HEK293 (cell line): ENCODE measurements at regions not wholly inside any gene's neighbourhood (a gene's known extent, or its start where the extent isn't known, plus 50 kb on each side); places are given as distances from the start of the nearest gene placed in this dataset.

Source experiments
- CTCF ChIA-PET: fragments of 350-600 bp; formaldehyde crosslinking; extraction: SDS; loops from one replicate; lab custom pipeline; 2021; ENCODE audit warnings: antibody characterized with exemption; lab: Yijun Ruan, JAX
- POLR2A ChIA-PET: fragments of 300-600 bp; formaldehyde crosslinking; extraction: SDS; loops from one replicate; lab custom pipeline; 2020; ENCODE audit warnings: antibody characterized with exemption, inconsistent platforms; lab: Yijun Ruan, JAX
- H3K27ac ChIP-seq: fragments of 200-500 bp; sonication (Bioruptor generic); 2 replicates; pipeline ENCODE4 v1.5.1; 2014; ENCODE audit warnings: low read depth, low read length, control low read depth, inconsistent platforms; ENCODE audit errors: extremely low read depth
- H3K36me3 ChIP-seq, 2 experiments: fragments of 200-500 bp in 1 of 2; sonication (Bioruptor generic) in 1 of 2; 1 replicate in 1 of 2; 2 replicates in 1 of 2; pipeline ENCODE4 v1.5.1; 2014 to 2017; ENCODE audit warnings: inconsistent platforms in 2 of 2, low read length in 2 of 2; ENCODE audit not compliant: control insufficient read depth in 2 of 2, insufficient read depth in 1 of 2
- H3K4me1 ChIP-seq: fragments of 200-500 bp; sonication (Bioruptor generic); 2 replicates; pipeline ENCODE4 v1.5.1; 2014; ENCODE audit warnings: mild to moderate bottlenecking, low read length, inconsistent platforms; ENCODE audit not compliant: control insufficient read depth, insufficient read depth
- H3K4me3 ChIP-seq: 2 replicates; pipeline ENCODE4 v1.5.1; 2011; ENCODE audit warnings: low read depth, mild to moderate bottlenecking, control low read depth, low read length, moderate library complexity
- H3K9me3 ChIP-seq: fragments of 200-500 bp; sonication (Bioruptor generic); 2 replicates; pipeline ENCODE4 v1.5.1; 2014; ENCODE audit warnings: low read depth, low read length, inconsistent platforms; ENCODE audit not compliant: control insufficient read depth, insufficient read depth
- EGR2 ChIP-seq: fragments of 450-650 bp; formaldehyde crosslinking; IDR thresholded peaks from 2 replicates; pipeline ENCODE4 v1.5.1; 2016; ENCODE audit warnings: low read depth, missing biosample characterization, missing genetic modification characterization
- HOXA7 ChIP-seq: sonication (generic); formaldehyde crosslinking; IDR thresholded peaks from 2 replicates; pipeline ENCODE4 v1.8.1; 2022; ENCODE audit warnings: missing genetic modification reagents, borderline replicate concordance
- KLF10 ChIP-seq: fragments of 450-650 bp; IDR thresholded peaks from 2 replicates; pipeline ENCODE4 v1.5.1; 2018; ENCODE audit warnings: missing biosample characterization, mild to moderate bottlenecking, missing genetic modification characterization
- OSR2 ChIP-seq: fragments of 450-650 bp; formaldehyde crosslinking; IDR thresholded peaks from 2 replicates; pipeline ENCODE4 v1.5.1; 2016; ENCODE audit warnings: missing biosample characterization, missing genetic modification characterization
- SP2 ChIP-seq: fragments of 450-650 bp; formaldehyde crosslinking; IDR thresholded peaks from 2 replicates; pipeline ENCODE4 v1.5.1; 2016; ENCODE audit warnings: missing biosample characterization, missing genetic modification characterization
- WT1 ChIP-seq: fragments of 450-650 bp; formaldehyde crosslinking; IDR thresholded peaks from 2 replicates; pipeline ENCODE4 v1.5.1; 2016; ENCODE audit warnings: missing biosample characterization, missing genetic modification characterization
- ZEB2 ChIP-seq: fragments of 450-650 bp; formaldehyde crosslinking; IDR thresholded peaks from 2 replicates; pipeline ENCODE4 v1.5.1; 2016; ENCODE audit warnings: missing biosample characterization, missing genetic modification characterization
- ZNF10 ChIP-seq: fragments of 450-650 bp; formaldehyde crosslinking; IDR thresholded peaks from 2 replicates; pipeline ENCODE4 v1.5.1; 2017; ENCODE audit warnings: missing biosample characterization, missing genetic modification characterization
- ZNF157 ChIP-seq: fragments of 450-650 bp; formaldehyde crosslinking; IDR thresholded peaks from 2 replicates; pipeline ENCODE4 v1.5.1; 2016; ENCODE audit warnings: missing biosample characterization, missing genetic modification characterization
- ZNF248 ChIP-seq: fragments of 450-650 bp; formaldehyde crosslinking; IDR thresholded peaks from 2 replicates; pipeline ENCODE4 v1.5.1; 2017; ENCODE audit warnings: missing biosample characterization, missing genetic modification characterization
- ZNF341 ChIP-seq: fragments of 450-650 bp; formaldehyde crosslinking; IDR thresholded peaks from 2 replicates; pipeline ENCODE4; 2016; ENCODE audit warnings: low read depth, missing biosample characterization, missing genetic modification characterization
- ZNF423 ChIP-seq: fragments of 450-650 bp; formaldehyde crosslinking; IDR thresholded peaks from 2 replicates; pipeline ENCODE4 v1.5.1; 2016; ENCODE audit warnings: missing biosample characterization, missing genetic modification characterization
- ZNF433 ChIP-seq: fragments of 450-650 bp; formaldehyde crosslinking; IDR thresholded peaks from 2 replicates; pipeline ENCODE4 v1.5.1; 2016; ENCODE audit warnings: missing biosample characterization, missing genetic modification characterization, low read depth
- ZNF768 ChIP-seq: fragments of 450-650 bp; formaldehyde crosslinking; IDR thresholded peaks from 2 replicates; pipeline ENCODE4 v1.5.1; 2018; ENCODE audit warnings: missing biosample characterization, mild to moderate bottlenecking, missing genetic modification characterization
- ZNF777 ChIP-seq: fragments of 450-650 bp; formaldehyde crosslinking; IDR thresholded peaks from 2 replicates; pipeline ENCODE4 v1.5.1; 2017; ENCODE audit warnings: missing biosample characterization, missing genetic modification characterization, borderline replicate concordance
- ZSCAN23 ChIP-seq: fragments of 450-650 bp; formaldehyde crosslinking; IDR thresholded peaks from 2 replicates; pipeline ENCODE4 v1.5.1; 2016; ENCODE audit warnings: missing biosample characterization, missing genetic modification characterization
- ZSCAN30 ChIP-seq: fragments of 450-650 bp; IDR thresholded peaks from 2 replicates; pipeline ENCODE4 v1.5.1; 2018; ENCODE audit warnings: missing biosample characterization, mild to moderate bottlenecking, missing genetic modification characterization, moderate library complexity
- ZXDB ChIP-seq: fragments of 450-650 bp; formaldehyde crosslinking; IDR thresholded peaks from 2 replicates; pipeline ENCODE4 v1.5.1; 2016; ENCODE audit warnings: missing biosample characterization, missing genetic modification characterization
- TF ChIP-seq, protein P1 (sequence below): fragments of 450-650 bp; formaldehyde crosslinking; IDR thresholded peaks from 2 replicates; pipeline ENCODE4; 2016; ENCODE audit warnings: missing biosample characterization, missing genetic modification characterization
- TF ChIP-seq, protein P2 (sequence below): fragments of 450-650 bp; formaldehyde crosslinking; IDR thresholded peaks from 2 replicates; pipeline ENCODE4 v1.5.1; 2016; ENCODE audit warnings: missing biosample characterization, missing genetic modification characterization
- TF ChIP-seq, protein P3 (sequence below): fragments of 450-650 bp; formaldehyde crosslinking; IDR thresholded peaks from 2 replicates; pipeline ENCODE4 v1.5.1; 2016; ENCODE audit warnings: missing biosample characterization, missing genetic modification characterization, borderline replicate concordance

DNA sequence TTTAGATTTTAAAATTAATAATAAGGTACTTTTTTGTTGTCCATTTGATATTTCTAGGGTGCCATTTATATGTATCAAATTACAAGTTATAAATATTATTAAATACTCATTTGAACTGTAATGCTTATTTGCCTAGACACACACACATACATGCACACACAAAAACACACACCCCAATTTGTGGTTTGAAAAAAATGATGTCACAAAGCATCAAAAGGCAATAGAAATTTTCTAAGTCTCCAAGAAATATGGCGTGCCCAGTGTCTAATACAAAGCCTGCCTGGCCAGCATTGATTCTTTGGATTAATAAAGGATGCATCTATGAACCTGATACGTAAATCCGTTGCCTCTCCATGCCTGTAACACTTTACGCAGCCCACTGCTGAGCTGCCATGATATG lies 252.8 kb upstream of the BLID start:
- Histone ChIP-seq H3K4me1 (no peaks in the 10 kb centered on the region), H3K27ac (no peak overlapping the region), H3K9me3 (no peaks in the 10 kb centered on the region), H3K36me3 (no peaks in the 10 kb centered on the region), H3K4me3 (no peak overlapping the region)
- ChIA-PET POLR2A (no interaction called here), CTCF (interaction anchor here (0.7 kb wide), 1 partner anchor 74 kb away, joined by 4 read pairs; no protein-coding TSS in a partner anchor)
- TF ChIP-seq EGR2 (no peak), ZXDB (tag by site-specific recombination) (no peak)

DNA sequence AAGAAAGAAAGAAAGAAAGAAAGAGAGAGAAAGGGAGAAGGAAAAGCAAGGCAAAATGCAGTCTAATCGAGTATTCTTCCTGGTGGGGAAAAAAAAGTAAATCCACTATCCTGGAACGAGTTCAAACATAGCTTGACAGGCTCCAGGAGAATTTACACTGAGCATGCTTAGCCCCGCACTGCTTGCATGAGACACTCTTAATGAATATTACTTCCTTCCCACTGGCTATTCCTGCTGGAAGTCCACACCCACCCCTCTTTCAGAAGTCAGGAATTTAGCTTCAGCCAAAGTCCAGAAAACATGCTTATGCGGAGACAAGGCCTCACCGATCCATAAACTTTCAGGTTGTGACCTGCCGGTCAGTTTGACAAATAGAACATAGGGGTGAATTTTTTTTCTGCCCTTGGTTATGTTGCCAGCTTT lies 251.8 kb upstream of the BLID start:
- CTCF ChIA-PET, result interaction anchor here (0.6 to 1.1 kb wide), 3 partner anchors 73 to 713 kb away, joined by 3 to 4 read pairs (median 3); no protein-coding TSS in a partner anchor
- no peak overlapping the region for H3K4me3 ChIP-seq

DNA sequence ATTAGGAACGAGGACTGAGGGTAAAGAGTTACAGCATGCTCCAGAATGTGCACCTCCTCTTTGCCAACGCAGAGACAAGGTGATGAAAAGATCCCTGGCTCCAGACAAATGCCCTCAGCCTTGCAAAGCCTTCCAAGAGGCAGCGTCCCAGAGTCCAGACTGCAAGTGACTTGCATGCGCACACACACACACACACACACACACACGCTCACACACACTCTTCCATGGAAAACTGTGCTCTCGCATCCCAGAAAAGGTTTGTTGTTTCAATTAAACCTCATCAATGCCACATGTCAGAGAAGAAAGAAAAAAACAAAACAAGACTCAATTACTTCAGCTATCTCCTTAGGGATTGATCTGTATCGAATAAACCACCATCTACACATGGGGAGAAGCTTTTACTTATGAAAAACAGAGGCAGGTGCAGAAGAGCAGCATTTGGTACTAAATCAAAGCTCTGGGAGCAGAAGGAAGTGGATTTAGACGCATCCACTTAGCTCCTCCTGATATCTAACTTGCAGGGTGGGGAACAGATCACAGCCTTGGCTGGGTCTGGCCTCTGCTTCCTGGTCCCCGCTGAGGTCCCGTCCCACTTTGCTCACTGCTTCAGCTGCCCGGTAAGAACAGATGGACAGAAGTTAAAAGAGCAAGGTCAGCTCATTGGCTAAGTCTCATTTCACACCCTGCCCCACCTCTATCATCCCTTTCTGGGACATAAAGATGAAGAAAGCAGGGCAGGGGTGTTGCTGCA lies 249.8 kb upstream of the BLID start:
- no peaks in the 10 kb centered on the region for H3K36me3 ChIP-seq
- no peaks in the 10 kb centered on the region for H3K9me3 ChIP-seq
- ChIA-PET POLR2A (interaction anchor here (0.5 kb wide), 1 partner anchor 754 kb away, joined by 3 read pairs; no protein-coding TSS in a partner anchor), CTCF (no interaction called here)
- H3K4me3 ChIP-seq, result no peak overlapping the region
- H3K4me1 ChIP-seq, result no peaks in the 10 kb centered on the region
- TF ChIP-seq ZNF248 (tag by site-specific recombination), result no peak
- no peak for TF ChIP-seq ZNF341
- TF ChIP-seq WT1 (tag by site-specific recombination), result no peak
- no peak for TF ChIP-seq ZNF423 (tag by site-specific recombination)
- no peak for TF ChIP-seq ZNF157 (tag by site-specific recombination)
- TF ChIP-seq, protein P1, sequence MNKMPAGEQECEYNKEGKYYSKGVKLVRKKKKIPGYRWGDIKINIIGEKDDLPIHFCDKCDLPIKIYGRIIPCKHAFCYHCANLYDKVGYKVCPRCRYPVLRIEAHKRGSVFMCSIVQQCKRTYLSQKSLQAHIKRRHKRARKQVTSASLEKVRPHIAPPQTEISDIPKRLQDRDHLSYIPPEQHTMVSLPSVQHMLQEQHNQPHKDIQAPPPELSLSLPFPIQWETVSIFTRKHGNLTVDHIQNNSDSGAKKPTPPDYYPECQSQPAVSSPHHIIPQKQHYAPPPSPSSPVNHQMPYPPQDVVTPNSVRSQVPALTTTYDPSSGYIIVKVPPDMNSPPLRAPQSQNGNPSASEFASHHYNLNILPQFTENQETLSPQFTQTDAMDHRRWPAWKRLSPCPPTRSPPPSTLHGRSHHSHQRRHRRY (tag by site-specific recombination), result no peak
- TF ChIP-seq OSR2 (tag by site-specific recombination), result no peak
- H3K27ac ChIP-seq, result no peak overlapping the region

More for the DNA sequence above, 251.8 kb upstream of the BLID start:
- POLR2A ChIA-PET, result no interaction called here
- no peak overlapping the region for H3K27ac ChIP-seq
- H3K9me3 ChIP-seq, result no peaks in the 10 kb centered on the region
- TF ChIP-seq KLF10 (tag by site-specific recombination) (no peak), SP2 (tag by site-specific recombination) (no peak), HOXA7 (CRISPR knock-in tag) (no peak), ZEB2 (tag by site-specific recombination) (no peak), ZSCAN30 (tag by site-specific recombination) (no peak), ZNF768 (tag by site-specific recombination) (no peak), ZNF10 (tag by site-specific recombination) (no peak)
- TF ChIP-seq, all 188 proteins: peak for 0
- Histone ChIP-seq H3K4me1 (no peaks in the 10 kb centered on the region), H3K36me3 (no peaks in the 10 kb centered on the region)

DNA sequence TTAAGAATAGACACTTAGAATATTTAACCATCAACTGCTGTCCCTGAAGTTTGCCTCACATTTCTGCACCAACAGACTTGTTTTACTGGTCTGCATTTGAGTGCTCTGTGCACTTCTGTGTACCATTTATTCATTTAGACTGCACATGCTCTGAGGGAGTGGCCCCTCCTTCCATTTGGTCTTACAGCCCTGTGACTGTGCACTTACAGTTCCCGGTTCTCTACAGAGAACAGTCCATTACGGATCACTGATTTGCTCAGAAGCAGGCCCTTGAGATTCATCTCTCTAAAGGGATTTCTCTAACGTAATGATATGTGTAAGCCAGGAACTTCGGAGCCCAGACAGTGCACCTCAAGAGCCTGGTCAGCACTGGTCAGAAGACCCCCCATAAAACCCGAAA lies 247.3 kb upstream of the BLID start:
- Histone ChIP-seq H3K27ac (no peak overlapping the region), H3K9me3 (no peaks in the 10 kb centered on the region), H3K4me3 (no peak overlapping the region), H3K36me3 (no peaks in the 10 kb centered on the region), H3K4me1 (no peaks in the 10 kb centered on the region)
- POLR2A ChIA-PET, result no interaction called here
- CTCF ChIA-PET, result no interaction called here
- no peak for TF ChIP-seq ZNF777 (tag by site-specific recombination)
- TF ChIP-seq, protein P2, sequence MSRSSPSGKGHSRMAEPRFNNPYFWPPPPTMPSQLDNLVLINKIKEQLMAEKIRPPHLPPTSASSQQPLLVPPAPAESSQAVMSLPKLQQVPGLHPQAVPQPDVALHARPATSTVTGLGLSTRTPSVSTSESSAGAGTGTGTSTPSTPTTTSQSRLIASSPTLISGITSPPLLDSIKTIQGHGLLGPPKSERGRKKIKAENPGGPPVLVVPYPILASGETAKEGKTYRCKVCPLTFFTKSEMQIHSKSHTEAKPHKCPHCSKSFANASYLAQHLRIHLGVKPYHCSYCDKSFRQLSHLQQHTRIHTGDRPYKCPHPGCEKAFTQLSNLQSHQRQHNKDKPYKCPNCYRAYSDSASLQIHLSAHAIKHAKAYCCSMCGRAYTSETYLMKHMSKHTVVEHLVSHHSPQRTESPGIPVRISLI (tag by site-specific recombination), result no peak
- TF ChIP-seq, protein P3, sequence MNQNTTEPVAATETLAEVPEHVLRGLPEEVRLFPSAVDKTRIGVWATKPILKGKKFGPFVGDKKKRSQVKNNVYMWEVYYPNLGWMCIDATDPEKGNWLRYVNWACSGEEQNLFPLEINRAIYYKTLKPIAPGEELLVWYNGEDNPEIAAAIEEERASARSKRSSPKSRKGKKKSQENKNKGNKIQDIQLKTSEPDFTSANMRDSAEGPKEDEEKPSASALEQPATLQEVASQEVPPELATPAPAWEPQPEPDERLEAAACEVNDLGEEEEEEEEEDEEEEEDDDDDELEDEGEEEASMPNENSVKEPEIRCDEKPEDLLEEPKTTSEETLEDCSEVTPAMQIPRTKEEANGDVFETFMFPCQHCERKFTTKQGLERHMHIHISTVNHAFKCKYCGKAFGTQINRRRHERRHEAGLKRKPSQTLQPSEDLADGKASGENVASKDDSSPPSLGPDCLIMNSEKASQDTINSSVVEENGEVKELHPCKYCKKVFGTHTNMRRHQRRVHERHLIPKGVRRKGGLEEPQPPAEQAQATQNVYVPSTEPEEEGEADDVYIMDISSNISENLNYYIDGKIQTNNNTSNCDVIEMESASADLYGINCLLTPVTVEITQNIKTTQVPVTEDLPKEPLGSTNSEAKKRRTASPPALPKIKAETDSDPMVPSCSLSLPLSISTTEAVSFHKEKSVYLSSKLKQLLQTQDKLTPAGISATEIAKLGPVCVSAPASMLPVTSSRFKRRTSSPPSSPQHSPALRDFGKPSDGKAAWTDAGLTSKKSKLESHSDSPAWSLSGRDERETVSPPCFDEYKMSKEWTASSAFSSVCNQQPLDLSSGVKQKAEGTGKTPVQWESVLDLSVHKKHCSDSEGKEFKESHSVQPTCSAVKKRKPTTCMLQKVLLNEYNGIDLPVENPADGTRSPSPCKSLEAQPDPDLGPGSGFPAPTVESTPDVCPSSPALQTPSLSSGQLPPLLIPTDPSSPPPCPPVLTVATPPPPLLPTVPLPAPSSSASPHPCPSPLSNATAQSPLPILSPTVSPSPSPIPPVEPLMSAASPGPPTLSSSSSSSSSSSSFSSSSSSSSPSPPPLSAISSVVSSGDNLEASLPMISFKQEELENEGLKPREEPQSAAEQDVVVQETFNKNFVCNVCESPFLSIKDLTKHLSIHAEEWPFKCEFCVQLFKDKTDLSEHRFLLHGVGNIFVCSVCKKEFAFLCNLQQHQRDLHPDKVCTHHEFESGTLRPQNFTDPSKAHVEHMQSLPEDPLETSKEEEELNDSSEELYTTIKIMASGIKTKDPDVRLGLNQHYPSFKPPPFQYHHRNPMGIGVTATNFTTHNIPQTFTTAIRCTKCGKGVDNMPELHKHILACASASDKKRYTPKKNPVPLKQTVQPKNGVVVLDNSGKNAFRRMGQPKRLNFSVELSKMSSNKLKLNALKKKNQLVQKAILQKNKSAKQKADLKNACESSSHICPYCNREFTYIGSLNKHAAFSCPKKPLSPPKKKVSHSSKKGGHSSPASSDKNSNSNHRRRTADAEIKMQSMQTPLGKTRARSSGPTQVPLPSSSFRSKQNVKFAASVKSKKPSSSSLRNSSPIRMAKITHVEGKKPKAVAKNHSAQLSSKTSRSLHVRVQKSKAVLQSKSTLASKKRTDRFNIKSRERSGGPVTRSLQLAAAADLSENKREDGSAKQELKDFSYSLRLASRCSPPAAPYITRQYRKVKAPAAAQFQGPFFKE (tag by site-specific recombination), result no peak
- no peak for TF ChIP-seq ZNF433 (tag by site-specific recombination)
- TF ChIP-seq ZSCAN23, result no peak
